ENCODE measurements at regions not wholly inside any gene's neighbourhood (a gene's known extent, or its start where the extent isn't known, plus 50 kb on each side); places are given as distances from the start of the nearest gene placed in this dataset.

DNA sequence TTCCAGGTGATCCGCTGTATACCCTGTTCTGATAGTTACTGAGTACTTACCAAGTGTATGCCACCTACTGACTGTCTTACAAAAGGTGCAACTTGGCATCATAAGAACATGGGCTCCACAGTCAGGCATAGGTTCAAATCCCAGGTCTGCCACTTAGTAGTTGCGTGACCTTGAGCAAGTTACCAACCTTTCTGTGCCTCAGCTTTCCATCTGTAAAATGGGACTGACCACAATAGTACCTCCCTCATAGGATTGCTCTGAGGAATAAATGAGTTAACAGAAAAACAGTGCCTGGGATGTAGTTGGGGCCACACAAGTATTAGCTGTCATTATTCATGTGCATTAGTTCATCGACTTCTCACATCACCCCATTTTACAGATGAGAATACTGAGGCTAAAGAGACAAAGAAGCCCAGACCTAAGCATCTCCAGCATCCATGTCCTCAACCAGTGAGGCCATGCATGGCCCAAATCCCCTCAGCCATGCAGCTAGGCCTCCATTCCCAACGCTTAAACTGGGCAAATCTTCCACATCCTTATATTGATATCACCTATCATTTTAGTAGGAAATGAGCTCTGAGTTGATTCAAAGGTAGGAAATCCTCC, 51.3 kb upstream of the UBE2L5 start:
- Histone ChIP-seq H3K9me3 (ENCODE audit: low read depth) (no peaks in the 10 kb centered on the region), H3K4me3 (no peak overlapping the region), H3K27me3 (no peaks in the 10 kb centered on the region), H3K4me1 (ENCODE audit: low read depth) (peaks cover 5% of the 10 kb centered on the region), H3K36me3 (no peaks in the 10 kb centered on the region), H3K27ac (no peak overlapping the region)
- no peak for DNase-seq (ENCODE audit: low read depth in 1 of 2, low spot score in 1 of 2)
- TF ChIP-seq, protein P1, sequence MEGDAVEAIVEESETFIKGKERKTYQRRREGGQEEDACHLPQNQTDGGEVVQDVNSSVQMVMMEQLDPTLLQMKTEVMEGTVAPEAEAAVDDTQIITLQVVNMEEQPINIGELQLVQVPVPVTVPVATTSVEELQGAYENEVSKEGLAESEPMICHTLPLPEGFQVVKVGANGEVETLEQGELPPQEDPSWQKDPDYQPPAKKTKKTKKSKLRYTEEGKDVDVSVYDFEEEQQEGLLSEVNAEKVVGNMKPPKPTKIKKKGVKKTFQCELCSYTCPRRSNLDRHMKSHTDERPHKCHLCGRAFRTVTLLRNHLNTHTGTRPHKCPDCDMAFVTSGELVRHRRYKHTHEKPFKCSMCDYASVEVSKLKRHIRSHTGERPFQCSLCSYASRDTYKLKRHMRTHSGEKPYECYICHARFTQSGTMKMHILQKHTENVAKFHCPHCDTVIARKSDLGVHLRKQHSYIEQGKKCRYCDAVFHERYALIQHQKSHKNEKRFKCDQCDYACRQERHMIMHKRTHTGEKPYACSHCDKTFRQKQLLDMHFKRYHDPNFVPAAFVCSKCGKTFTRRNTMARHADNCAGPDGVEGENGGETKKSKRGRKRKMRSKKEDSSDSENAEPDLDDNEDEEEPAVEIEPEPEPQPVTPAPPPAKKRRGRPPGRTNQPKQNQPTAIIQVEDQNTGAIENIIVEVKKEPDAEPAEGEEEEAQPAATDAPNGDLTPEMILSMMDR (IDR thresholded peaks at IDR 0.05; ENCODE audit: low read depth, low read length): no peak

GRCh38 chr13:30371649-30372265, 50.5 kb upstream of the UBE2L5 start:
- DNase-seq (ENCODE audit: low read depth in 1 of 2, low spot score in 1 of 2): peak in 1 of 2 donors; percentile 26
- Histone ChIP-seq H3K36me3 (no peaks in the 10 kb centered on the region), H3K27me3 (no peaks in the 10 kb centered on the region), H3K4me3 (no peak overlapping the region), H3K9me3 (ENCODE audit: low read depth) (no peaks in the 10 kb centered on the region), H3K4me1 (ENCODE audit: low read depth) (peaks cover 10% of the 10 kb centered on the region), H3K27ac (no peak overlapping the region)
- TF ChIP-seq, protein P1 (IDR thresholded peaks at IDR 0.05; ENCODE audit: low read depth, low read length): no peak
